Activated gamma-delta T cell treated with Interleukin-2 at 50 U/mL for 16 hours (primary cell): ENCODE measurements at regions not wholly inside any gene's neighbourhood (a gene's known extent, or its start where the extent isn't known, plus 50 kb on each side); places are given as distances from the start of the nearest gene placed in this dataset.
"Not testable (repeated sequence)": the region's sequence is repeated elsewhere in the genome, so short reads cannot be mapped to it uniquely, and the experiment has no call there.

Experiments
- DNase-seq: peaks from one replicate; pipeline ENCODE4 v3.0.0-alpha.2; 2020

DNA sequence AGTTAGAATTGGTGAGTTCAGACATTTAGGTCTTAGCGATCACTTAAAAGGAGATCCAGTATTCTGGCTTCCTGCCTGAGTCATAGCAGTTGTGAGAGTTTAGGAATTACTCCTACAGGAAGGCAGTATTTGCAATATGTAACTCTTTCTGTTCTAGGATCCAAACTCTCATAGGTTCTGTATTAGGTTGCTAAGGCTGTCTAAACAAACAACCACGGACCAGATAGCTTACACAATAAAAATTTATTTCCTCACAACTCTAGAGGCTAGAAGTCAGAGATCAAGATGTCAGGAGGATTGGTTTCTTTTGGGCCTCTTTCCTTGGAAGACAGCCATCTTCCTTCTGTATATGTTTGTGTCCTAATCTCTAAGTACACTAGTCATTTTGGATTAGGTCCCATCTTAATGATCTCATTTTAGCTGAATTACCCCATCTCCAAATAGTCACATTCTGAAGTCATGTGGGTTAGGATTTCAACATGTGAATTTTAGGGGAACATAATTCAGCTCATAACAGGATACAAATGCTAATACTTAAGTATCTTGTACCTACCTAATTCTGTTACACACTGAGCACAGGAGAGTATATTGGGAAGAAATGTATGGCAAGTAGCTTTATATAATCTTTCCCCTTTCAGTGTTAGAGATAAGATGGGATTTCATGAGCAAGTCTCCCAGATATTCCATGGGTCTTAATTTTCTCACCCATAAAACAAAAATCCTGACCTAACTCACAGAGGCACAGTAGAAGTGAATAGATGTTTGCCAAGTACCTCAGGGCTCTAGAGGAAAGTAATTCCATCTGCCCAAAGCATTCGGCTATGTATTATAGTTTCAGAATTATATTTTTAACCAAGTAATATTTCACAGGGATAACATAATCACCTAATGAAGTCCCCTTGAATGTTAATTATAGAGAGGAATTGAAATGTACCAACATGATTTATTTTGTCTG, 144.4 kb downstream of the PTBP2 start:
- DNase-seq, result no peak

- no peak for DNase-seq
These were observed 151.2 kb downstream of the PTBP2 start for GRCh38 chr1:96872757-96873156.

DNA sequence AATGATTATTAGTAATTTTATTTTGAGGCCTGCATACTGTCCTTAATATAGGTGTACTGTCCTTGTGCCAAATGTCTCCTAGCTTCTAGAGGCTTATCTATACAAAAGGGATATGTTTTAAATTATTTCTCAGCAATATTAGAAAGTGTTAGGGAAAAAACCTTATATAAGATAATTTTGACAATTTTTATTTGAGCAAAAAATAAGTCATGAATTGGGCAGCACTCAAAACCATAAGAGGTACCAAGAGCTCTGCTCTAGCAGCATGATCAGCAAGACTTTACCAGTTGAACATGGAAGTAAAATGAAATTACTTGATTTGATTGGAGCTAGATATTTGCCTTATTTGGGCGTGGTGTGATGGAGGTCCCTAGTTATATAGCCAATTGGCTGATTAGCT, 157.1 kb downstream of the PTBP2 start:
- DNase-seq, result no peak

DNA sequence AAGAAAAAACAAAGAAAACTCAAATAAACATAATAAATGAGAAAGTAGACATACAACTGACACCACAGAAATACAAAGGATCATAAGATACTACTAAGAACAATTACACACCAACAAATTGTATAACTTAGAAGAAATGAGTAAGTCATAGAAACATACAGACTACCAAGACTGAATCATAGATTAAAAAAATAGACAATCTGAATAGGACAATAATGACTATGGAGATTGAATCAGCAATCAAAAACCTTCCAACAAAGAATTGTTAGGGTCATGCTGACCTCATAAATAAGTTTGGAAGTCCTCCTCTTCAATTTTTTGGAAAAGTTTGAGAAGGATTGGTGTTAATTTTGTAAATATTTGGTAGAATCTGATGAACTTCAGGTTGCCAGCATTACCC, 159.0 kb downstream of the PTBP2 start:
- DNase-seq, result no peak

- no peak for DNase-seq
These were observed 160.5 kb downstream of the PTBP2 start for GRCh38 chr1:96882096-96882495.

- DNase-seq, result no peak
These were observed 164.9 kb downstream of the PTBP2 start for GRCh38 chr1:96886474-96886873.

DNA sequence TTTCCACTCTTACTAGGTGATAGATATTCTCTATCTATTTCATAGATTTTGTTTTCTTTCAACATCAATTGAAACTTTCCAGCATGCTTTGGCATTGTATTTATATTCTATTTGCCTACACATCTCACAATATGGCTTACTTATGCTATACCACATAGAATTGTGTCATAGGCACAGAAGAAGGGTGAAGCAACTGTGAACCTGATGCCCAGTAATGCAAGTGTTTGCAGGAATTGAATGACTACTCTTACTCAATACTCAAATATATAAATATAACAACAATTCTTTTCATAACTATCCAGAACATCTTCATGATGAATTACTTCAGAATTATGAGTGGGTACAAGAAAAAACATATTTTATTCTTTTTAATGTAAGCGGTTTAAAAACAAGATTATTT, 165.9 kb downstream of the PTBP2 start:
- DNase-seq, result no peak

- no peak for DNase-seq
These were observed 180.3 kb downstream of the PTBP2 start for GRCh38 chr1:96901783-96902363.

- no peak for DNase-seq
These were observed 190.7 kb downstream of the PTBP2 start for GRCh38 chr1:96912248-96912647.

GRCh38 chr1:96915701-96916100, 194.1 kb downstream of the PTBP2 start:
- DNase-seq, result not testable (repeated sequence)

- no peak for DNase-seq
These were observed 196.8 kb downstream of the PTBP2 start for GRCh38 chr1:96918406-96918805.

DNA sequence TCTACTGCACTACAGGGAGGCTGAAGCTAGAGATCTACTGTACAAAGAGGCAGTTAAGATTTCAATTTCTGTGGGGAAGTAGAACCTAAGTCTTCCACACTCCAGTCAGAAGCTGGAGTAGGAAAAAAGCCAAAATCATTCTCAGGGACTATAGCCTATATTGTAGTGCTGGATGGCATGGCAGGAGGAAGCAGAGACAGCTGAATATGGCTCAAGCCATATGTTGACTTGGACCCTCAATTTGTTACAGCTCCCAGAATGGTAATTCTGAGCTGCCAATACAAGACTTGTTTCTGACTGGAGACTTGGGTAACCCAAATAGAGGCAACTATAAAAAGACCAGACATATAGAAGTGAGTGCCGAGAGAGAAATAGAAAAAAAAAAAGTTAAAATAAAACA, 200.6 kb downstream of the PTBP2 start:
- DNase-seq, result no peak

- DNase-seq, result no peak
These were observed 202.2 kb downstream of the PTBP2 start for GRCh38 chr1:96923753-96924152.

DNA sequence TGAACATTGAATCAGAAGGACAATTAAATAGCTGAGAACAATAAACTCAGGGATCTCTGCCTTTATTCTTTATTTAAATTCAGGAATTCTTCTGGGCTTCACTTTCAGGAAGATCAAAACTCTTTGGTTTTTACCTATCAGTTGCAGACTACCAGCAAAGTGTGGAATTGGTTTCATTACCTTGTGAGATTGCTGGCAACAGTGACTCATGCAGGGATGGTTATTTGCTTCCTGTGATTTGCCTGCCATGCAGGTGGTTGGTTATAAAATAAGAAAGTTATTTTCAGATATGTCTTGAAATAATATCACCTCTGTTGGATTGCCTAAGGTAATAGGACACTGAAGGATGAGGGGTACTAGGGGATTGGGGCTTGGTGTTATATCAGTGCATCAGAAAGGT, 204.6 kb downstream of the PTBP2 start:
- DNase-seq, result no peak

GRCh38 chr1:96927125-96927524, 205.5 kb downstream of the PTBP2 start:
- no peak for DNase-seq

DNA sequence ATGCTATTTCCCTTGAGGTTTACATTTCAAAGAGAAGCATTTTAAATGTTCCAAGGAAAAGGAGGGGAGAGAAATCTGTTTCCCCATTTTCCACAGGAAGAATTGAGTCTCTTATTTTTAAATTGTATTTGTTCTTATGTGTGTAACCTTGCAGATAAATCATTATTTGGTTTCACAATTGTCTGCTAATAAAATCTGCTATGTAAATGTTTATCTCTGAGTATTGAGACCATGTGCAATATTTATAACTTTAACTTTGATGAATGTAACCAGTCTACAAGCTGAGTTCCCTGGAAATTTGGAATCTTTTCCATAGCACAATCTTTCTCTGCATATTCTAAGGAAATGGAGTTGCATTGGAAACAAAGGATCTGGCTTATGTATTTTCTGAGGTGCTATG, 209.6 kb downstream of the PTBP2 start:
- DNase-seq, result no peak

- DNase-seq, result no peak
These were observed 212.7 kb downstream of the PTBP2 start for GRCh38 chr1:96934282-96934681.

- DNase-seq, result no peak
These were observed 223.0 kb downstream of the PTBP2 start for GRCh38 chr1:96944432-96945092.

DNA sequence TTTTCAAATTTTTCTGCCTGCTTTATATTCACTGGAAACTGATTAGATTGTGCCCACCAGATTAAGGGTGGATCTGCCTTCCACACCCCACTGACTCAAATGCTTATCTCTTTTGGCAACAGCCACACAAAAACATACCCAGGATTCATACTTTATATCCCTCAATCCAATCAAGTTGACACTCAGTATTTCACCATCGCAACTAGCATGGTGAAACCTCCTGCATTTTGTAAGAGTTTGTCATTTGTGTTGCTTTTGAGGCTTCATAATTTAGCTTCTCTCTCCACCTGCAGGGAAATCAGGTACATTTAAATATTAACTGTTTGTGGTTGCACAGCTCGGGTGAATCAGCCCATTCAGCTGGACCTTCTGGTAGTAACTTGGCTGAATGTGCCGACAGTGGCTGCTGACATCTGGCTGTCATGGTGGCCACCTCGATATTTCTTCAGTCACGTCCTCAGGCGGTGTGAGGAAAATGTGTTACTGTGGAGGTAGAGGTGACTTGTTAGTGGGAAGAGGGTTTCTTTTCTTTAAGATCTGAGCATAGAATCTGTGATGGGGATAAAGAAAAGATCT, 224.0 kb downstream of the PTBP2 start:
- no peak for DNase-seq

- DNase-seq, result no peak
These were observed 233.9 kb downstream of the PTBP2 start for GRCh38 chr1:96955307-96956012.

DNA sequence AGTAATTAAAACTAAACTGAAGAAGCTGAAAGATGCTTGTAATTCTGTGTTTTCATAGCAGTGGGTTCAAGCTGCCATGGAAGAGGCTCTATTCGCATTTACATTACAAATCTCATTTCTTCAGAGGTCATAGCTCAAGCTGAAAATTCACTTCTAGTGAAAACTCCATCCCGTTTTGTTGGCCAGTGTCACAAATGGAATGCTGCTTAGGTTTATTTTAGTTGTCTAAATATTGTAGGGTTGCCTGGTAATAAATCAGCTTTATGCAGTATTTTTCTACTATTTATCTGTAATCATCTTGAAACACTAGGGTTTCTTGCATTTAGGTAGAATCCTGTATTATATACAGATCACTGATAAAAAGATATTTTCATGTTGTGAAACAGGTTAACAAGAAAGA, 240.6 kb downstream of the PTBP2 start:
- no peak for DNase-seq

- DNase-seq, result no peak
These were observed 241.2 kb downstream of the PTBP2 start for GRCh38 chr1:96962751-96963211.

DNA sequence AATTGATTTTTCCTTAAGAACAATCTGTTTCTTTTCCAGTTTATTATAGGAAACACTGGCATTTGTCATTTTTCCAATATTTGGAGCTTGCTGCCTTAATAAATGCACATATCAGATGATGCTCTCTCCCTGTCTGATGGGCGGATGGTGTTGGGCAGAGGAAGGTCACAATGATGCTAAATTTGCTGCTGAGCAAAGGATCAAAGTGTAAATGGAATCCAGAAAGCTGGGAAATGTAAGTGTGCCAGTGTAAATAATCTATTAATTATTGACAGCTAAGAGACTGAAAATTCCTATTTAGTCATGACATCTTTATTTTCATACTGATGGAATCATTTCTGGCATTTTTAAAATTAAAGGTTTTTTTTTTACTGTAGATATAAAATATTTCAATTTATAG, 243.2 kb downstream of the PTBP2 start:
- DNase-seq, result no peak
